GM18867 (cell line): ENCODE measurements at regions not wholly inside any gene's neighbourhood (a gene's known extent, or its start where the extent isn't known, plus 50 kb on each side); places are given as distances from the start of the nearest gene placed in this dataset.

Source experiments
- ATAC-seq: cut with Tn5 transposase; IDR thresholded peaks from one replicate; pipeline ENCODE4 v1.9.1; 2021; ENCODE audit warnings: mild to moderate bottlenecking, moderate library complexity; ENCODE audit not compliant: unreplicated experiment

GRCh38 chr6:43951756-43952675 is 175.2 kb downstream of the MRPL14 start:
- ATAC-seq = no peak

- no peak for ATAC-seq
Observed at GRCh38 chr6:43951063-43951755, 176.0 kb downstream of the MRPL14 start.

GRCh38 chr6:43950731-43951062 is 176.6 kb downstream of the MRPL14 start:
- no peak for ATAC-seq

DNA sequence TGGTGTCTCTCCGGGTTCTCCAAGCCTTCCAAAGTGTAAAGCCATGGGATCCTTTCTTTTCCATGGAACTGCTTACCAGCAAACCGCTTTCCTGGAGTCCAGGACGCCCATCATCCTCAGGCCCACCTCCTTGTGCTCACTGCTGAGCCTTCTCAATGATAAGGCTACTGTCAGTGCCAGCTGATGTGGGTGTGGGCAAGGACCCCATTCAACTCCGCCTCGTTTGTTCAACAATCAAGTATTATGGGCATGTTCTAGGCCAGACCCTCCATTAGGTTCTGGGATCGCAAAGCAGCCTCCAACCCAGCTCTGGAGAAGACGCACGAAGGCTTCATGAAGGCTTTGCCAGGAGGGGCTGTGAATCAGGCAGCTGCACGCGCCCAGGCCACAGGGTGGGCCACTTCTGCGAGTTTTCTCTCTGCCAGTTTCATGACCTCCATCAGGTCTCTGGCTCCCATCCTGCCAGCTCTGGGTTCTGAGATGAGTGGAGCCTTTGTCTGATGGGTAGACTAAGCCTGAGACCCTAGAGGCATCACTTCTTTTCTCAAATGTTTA is 177.1 kb downstream of the MRPL14 start:
- no peak for ATAC-seq

- no peak for ATAC-seq
Observed at GRCh38 chr6:43949551-43949991, 177.7 kb downstream of the MRPL14 start.

DNA sequence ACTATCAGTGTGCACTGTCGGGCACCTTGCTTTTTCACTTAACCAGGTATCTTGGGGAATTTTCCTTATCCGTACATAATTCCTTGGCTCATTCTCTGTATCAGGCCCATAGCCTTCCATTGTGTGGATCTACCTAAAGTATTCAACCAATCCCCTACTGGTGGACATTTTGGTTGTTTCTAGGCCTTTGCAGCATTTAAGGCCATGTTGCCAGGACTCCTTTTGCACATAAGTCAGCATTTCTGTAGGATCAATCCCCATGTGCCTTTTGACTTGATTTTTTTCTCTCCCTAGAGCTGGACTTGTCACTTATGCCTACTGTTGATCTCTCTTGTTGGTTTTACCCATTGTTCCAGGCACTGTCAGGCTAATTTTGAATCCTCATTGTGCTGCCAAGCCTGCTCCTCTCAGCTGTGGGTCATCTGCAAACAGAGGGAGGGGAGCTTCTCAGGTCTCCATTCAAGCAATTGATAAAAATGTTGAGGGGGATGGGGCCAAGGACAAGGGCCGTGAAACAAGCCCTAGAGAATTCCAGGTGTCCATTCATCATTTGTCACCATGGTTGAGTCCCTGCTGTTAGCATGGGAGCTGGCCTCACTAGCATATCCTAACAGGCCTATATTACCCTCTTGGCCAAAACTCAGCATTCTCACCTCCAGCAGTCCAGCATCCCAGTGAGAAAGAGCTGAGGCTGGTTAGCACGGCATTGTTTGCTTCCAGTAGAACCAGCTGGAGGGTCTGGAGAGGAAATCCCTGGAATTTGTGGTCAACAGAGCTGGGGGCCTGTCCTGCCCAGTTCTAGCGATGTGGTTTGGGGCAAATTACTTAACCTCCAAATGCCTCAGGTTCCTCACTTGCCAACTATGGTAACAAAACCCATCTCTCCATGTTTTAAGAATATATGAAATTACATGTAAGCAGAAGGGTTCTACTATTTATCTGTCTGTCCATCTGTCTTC is 178.4 kb downstream of the MRPL14 start:
- no peak for ATAC-seq

- no peak for ATAC-seq
Observed at GRCh38 chr6:43947860-43948259, 177.8 kb downstream of the VEGFA start.

DNA sequence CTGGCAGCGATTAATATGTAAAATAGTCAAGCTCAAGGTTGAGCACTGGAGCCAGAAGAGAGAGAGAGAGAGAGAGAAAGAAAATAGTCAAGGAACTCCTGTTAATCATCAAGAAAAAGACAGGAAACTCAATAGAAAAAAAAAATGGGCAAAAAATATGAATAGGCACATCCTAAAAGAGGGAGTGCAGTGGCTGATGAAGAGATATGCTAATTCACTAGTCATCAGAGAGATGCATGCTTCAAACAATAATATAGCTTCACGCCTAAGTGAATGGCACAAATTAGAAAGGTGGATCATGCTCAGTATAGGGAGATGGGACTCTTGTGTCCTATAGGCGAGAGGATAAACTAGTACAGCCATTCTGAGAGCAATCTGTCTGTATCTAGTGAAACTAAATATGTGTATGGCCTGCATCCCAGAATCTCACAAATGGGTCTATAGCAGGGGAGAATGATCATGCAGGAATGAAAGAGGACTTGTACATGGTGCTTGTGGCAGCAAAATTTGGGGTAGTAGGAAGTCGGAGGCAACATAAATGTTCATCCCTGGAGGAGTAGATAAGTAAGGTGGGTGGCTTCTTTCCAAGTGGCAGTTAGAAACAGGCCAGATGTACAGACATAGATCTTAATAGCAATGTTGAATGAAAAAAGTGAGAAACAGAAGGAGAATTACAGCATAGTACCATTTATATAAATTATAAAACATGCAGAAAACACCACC is 176.8 kb downstream of the VEGFA start:
- ATAC-seq = no peak

DNA sequence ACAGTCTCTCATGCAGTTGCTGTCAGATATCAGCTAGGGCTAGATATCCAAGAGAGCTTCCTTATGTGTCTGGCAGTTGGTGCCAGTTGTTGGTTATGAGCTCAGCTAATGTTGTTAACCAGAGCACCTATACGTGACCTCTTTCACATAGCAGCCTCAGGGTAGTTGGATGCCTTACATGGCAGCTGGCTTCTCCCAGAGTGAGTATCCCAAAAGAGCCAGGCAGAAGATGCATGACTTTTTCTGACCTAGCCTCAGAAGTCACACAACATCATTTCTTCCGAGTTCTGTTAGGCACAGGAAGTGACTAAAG is 175.7 kb downstream of the VEGFA start:
- no peak for ATAC-seq

GRCh38 chr6:43944908-43945767 is 175.1 kb downstream of the VEGFA start:
- ATAC-seq = no peak

DNA sequence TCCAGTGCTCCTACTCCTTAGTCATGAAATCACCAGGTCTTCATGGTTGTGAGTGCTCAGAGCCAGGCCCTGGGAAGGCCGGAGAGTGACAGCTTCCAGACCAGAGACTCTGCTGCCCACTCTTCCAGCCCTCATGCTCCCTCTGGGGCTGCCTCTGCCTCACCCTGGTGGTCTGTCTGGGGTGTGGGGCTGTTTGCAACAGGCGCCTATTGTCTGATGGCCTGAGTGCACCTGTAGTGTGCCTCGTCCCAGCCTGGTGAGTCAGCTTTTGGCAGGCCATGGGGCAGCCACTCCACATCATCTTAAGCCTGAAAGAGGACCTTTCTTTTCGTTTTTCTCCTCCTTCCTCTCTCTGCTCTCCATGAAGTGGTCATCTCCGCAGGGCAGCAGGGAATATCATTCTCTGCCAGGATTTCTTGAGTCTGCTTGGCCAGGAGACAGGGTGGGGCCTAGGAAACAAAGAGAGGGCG is 173.8 kb downstream of the VEGFA start:
- no peak for ATAC-seq

- no peak for ATAC-seq
Observed at GRCh38 chr6:43943099-43943766, 173.2 kb downstream of the VEGFA start.

DNA sequence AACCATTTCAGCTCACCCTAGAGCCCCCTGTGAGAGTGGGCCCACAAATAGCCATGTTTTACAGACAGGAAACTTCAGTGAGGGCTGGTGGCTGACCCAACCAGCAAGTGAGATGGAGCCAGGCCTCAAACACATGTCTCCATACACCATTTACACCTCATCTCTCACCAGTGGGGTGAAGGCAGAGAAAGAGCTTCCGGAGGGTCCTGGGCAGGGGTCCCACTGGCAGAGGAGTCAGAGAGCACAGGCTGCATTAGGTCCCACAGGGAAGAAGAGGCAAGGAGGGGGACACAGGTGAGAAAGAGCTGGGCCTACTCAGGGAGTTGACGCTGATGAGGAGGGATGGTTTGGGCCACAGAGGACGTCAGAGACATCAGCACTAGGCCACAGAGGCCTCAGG is 172.6 kb downstream of the VEGFA start:
- ATAC-seq = no peak

DNA sequence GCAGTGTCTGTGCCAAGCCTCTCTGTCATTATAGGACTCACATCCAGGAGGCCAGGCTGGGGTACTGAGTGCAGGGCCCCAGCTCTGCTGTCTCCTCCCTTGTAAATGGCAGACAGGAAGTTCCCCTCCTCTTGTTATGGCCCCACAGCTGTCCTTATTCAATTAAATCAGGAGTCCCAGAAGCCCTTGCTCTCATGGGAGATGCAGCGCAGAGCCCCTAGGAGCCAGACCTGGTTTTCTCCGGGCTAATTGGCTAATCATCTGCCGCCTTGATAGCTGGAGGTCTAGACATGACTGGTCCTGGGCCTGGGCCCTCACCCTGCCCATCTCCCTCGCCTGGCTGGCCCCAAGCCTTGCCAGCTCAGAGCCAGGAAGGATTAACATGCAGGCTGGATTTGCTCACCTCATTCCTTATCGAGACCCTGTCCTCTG is 172.0 kb downstream of the VEGFA start:
- ATAC-seq = no peak

GRCh38 chr6:43941174-43941573 is 171.2 kb downstream of the VEGFA start:
- ATAC-seq = no peak

- no peak for ATAC-seq
Observed at GRCh38 chr6:43940393-43941087, 170.5 kb downstream of the VEGFA start.

- no peak for ATAC-seq
Observed at GRCh38 chr6:43940071-43940392, 170.0 kb downstream of the VEGFA start.
